H1 (cell line): ENCODE measurements at regions not wholly inside any gene's neighbourhood (a gene's known extent, or its start where the extent isn't known, plus 50 kb on each side); places are given as distances from the start of the nearest gene placed in this dataset.

Experiments
- CTCF ChIP-seq, 3 experiments: IDR thresholded peaks; 1 replicate in 2 of 3; 2 replicates in 1 of 3; pipeline versions ENCODE4 v1.5.1 to v1.6.1; 2011; ENCODE audit warnings: low read length in 3 of 3, mild to moderate bottlenecking in 3 of 3, inconsistent platforms in 2 of 3, low read depth in 1 of 3, moderate library complexity in 1 of 3; ENCODE audit not compliant: insufficient read depth in 1 of 3; ENCODE audit errors: control extremely low read depth in 1 of 3
- SP4 ChIP-seq: IDR thresholded peaks from 2 replicates; pipeline ENCODE4 v1.6.1; 2012; ENCODE audit warnings: low read length, inconsistent platforms

GRCh38 chr4:123858465-123858864 lies 461.9 kb downstream of the SPRY1 start (continued):
- TF ChIP-seq CTCF (IDR thresholded peaks at IDR 0.05; ENCODE audit: control extremely low read depth in 1 of 3, insufficient read depth in 1 of 3, low read depth in 1 of 3, low read length in 3 of 3), result no peak
- no peak for TF ChIP-seq SP4
